Right atrium auricular region (tissue), 2 donors: ENCODE measurements at regions not wholly inside any gene's neighbourhood (a gene's known extent, or its start where the extent isn't known, plus 50 kb on each side); places are given as distances from the start of the nearest gene placed in this dataset.

Experiments used
- DNase-seq: peaks from one replicate; pipeline ENCODE4 v3.0.0-alpha.2; 2019; ENCODE audit warnings: low spot score
- H3K27ac ChIP-seq, 2 donors: fragments of 200-600 bp; sonication (generic); 1 replicate in 1 of 2; 2 replicates in 1 of 2; pipeline ENCODE4 v1.5.1; 2016 to 2019
- H3K27me3 ChIP-seq, 2 donors: fragments of 200-600 bp; sonication (generic); one replicate each; pipeline versions ENCODE4 v1.5.1 to v1.6.0; 2017 to 2019
- H3K36me3 ChIP-seq: fragments of 200-600 bp; sonication (generic); one replicate; pipeline ENCODE4 v1.5.1; 2016
- H3K4me1 ChIP-seq, 2 donors: fragments of 200-600 bp; sonication (generic); one replicate each; pipeline versions ENCODE4 v1.5.1 to v1.6.0; 2017 to 2019
- H3K4me3 ChIP-seq, 2 donors: fragments of 200-600 bp; sonication (generic); 1 replicate in 1 of 2; 2 replicates in 1 of 2; pipeline ENCODE4 v1.5.1; 2017 to 2019; ENCODE audit warnings: mild to moderate bottlenecking in 1 of 2, moderate library complexity in 1 of 2
- H3K9me3 ChIP-seq, 2 donors: fragments of 200-600 bp; sonication (generic); one replicate each; pipeline ENCODE4 v1.5.1; 2019
- TF ChIP-seq, protein P1 (sequence below), 2 donors: fragments of 200-600 bp; sonication (generic); IDR thresholded peaks; one replicate each; pipeline ENCODE4 v1.5.1; 2019; ENCODE audit warnings: antibody characterized with exemption in 2 of 2

- Histone ChIP-seq H3K9me3 (no peaks in the 10 kb centered on the region), H3K27ac (no peak overlapping the region), H3K4me3 (no peak overlapping the region), H3K36me3 (no peaks in the 10 kb centered on the region), H3K4me1 (no peaks in the 10 kb centered on the region), H3K27me3 (no peaks in the 10 kb centered on the region)
- TF ChIP-seq, protein P1, sequence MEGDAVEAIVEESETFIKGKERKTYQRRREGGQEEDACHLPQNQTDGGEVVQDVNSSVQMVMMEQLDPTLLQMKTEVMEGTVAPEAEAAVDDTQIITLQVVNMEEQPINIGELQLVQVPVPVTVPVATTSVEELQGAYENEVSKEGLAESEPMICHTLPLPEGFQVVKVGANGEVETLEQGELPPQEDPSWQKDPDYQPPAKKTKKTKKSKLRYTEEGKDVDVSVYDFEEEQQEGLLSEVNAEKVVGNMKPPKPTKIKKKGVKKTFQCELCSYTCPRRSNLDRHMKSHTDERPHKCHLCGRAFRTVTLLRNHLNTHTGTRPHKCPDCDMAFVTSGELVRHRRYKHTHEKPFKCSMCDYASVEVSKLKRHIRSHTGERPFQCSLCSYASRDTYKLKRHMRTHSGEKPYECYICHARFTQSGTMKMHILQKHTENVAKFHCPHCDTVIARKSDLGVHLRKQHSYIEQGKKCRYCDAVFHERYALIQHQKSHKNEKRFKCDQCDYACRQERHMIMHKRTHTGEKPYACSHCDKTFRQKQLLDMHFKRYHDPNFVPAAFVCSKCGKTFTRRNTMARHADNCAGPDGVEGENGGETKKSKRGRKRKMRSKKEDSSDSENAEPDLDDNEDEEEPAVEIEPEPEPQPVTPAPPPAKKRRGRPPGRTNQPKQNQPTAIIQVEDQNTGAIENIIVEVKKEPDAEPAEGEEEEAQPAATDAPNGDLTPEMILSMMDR (IDR thresholded peaks at IDR 0.05) = no peak
- DNase-seq = no peak
These were observed 336.9 kb upstream of the FAT1 start for GRCh38 chr4:187060551-187060950.

- no peaks in the 10 kb centered on the region for H3K27me3 ChIP-seq
- TF ChIP-seq, protein P1 (IDR thresholded peaks at IDR 0.05) = no peak
- H3K27ac ChIP-seq = no peak overlapping the region
- DNase-seq = no peak
- H3K36me3 ChIP-seq = no peaks in the 10 kb centered on the region
- no peak overlapping the region for H3K4me3 ChIP-seq
- H3K4me1 ChIP-seq = no peaks in the 10 kb centered on the region
- no peaks in the 10 kb centered on the region for H3K9me3 ChIP-seq
These were observed 339.6 kb upstream of the FAT1 start for GRCh38 chr4:187063251-187063650.

GRCh38 chr4:187064033-187064432, 340.4 kb upstream of the FAT1 start:
- DNase-seq = no peak
- no peak overlapping the region for H3K27ac ChIP-seq
- H3K9me3 ChIP-seq = no peaks in the 10 kb centered on the region
- H3K36me3 ChIP-seq = no peaks in the 10 kb centered on the region
- no peaks in the 10 kb centered on the region for H3K27me3 ChIP-seq
- H3K4me3 ChIP-seq = no peak overlapping the region
- no peaks in the 10 kb centered on the region for H3K4me1 ChIP-seq
- TF ChIP-seq, protein P1 (IDR thresholded peaks at IDR 0.05) = no peak

GRCh38 chr4:187065396-187065795, 341.7 kb upstream of the FAT1 start:
- no peaks in the 10 kb centered on the region for H3K27me3 ChIP-seq
- no peak overlapping the region for H3K27ac ChIP-seq
- no peaks in the 10 kb centered on the region for H3K9me3 ChIP-seq
- no peaks in the 10 kb centered on the region for H3K36me3 ChIP-seq
- H3K4me1 ChIP-seq = no peaks in the 10 kb centered on the region
- TF ChIP-seq, protein P1 (IDR thresholded peaks at IDR 0.05) = no peak
- no peak overlapping the region for H3K4me3 ChIP-seq
- DNase-seq = no peak

GRCh38 chr4:187065806-187066205, 342.1 kb upstream of the FAT1 start:
- Histone ChIP-seq H3K4me1 (no peaks in the 10 kb centered on the region), H3K9me3 (no peaks in the 10 kb centered on the region), H3K27ac (no peak overlapping the region), H3K4me3 (no peak overlapping the region), H3K36me3 (no peaks in the 10 kb centered on the region), H3K27me3 (no peaks in the 10 kb centered on the region)
- TF ChIP-seq, protein P1 (IDR thresholded peaks at IDR 0.05) = no peak
- DNase-seq = no peak

GRCh38 chr4:187069398-187069797, 345.7 kb upstream of the FAT1 start:
- H3K4me3 ChIP-seq = no peak overlapping the region
- H3K36me3 ChIP-seq = no peaks in the 10 kb centered on the region
- TF ChIP-seq, protein P1 (IDR thresholded peaks at IDR 0.05) = no peak
- no peak for DNase-seq
- H3K9me3 ChIP-seq = no peaks in the 10 kb centered on the region
- no peaks in the 10 kb centered on the region for H3K4me1 ChIP-seq
- H3K27me3 ChIP-seq = no peaks in the 10 kb centered on the region
- H3K27ac ChIP-seq = no peak overlapping the region
